Prostate gland (tissue), 2 donors: ENCODE measurements at regions not wholly inside any gene's neighbourhood (a gene's known extent, or its start where the extent isn't known, plus 50 kb on each side); places are given as distances from the start of the nearest gene placed in this dataset.

ENCODE experiments used
- CTCF ChIP-seq, 4 experiments: fragments of 200-600 bp in 2 of 4; fragments of 450-650 bp in 2 of 4; sonication (generic) in 2 of 4; IDR thresholded peaks; 1 replicate in 3 of 4; 2 replicates in 1 of 4; pipeline ENCODE4 v1.5.1; 2016 to 2019; ENCODE audit warnings: antibody characterized with exemption in 4 of 4, mild to moderate bottlenecking in 2 of 4, moderate library complexity in 2 of 4
- POLR2AphosphoS5 ChIP-seq: sonication (generic); formaldehyde crosslinking; IDR thresholded peaks from one replicate; pipeline ENCODE4 v1.6.1; 2017; ENCODE audit warnings: antibody characterized with exemption

- no peak for TF ChIP-seq CTCF (IDR thresholded peaks at IDR 0.05)
- no peak for TF ChIP-seq POLR2AphosphoS5
These were observed 144.8 kb upstream of the PHACTR3 start for GRCh38 chr20:59459586-59459985.
